Endometrial microvascular endothelial cells (primary cell): ENCODE measurements at regions not wholly inside any gene's neighbourhood (a gene's known extent, or its start where the extent isn't known, plus 50 kb on each side); places are given as distances from the start of the nearest gene placed in this dataset.
"Not testable (repeated sequence)": the region's sequence is repeated elsewhere in the genome, so short reads cannot be mapped to it uniquely, and the experiment has no call there.

Experiments
- in situ Hi-C: cut with HindIII; loops from 2 replicates; pipeline ENCODE4 v1.10.0; 2017; ENCODE audit warnings: low sequenced_read_pairs, low pct_unique_long_range_greater_than_20kb; ENCODE audit errors: inconsistent ontology term

DNA sequence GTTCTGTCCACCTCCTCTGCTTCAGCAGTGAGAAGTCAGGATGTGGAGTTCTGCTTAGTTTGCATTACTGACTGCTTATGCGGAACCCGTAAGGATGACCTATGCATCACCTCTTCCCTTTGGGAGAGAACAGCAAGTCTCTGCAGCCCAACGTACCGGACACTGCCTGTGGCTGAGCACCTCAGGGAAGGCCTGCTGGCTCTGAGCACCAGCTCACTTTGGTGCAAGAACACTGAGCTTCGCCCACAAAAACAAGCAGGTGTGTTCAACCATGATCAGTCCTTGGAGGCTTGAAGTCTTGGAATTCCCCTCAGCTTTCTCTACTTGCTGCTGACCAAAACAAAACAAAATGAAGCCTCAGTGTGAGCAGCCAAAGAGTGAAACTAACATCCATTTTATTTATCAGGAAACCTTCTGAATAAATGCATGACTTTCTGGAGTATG, 52.7 kb upstream of the NCK2 start:
- in situ Hi-C loops: no loop called here

GRCh38 chr2:105690566-105690965, 54.1 kb upstream of the NCK2 start:
- in situ Hi-C loops: no loop called here

DNA sequence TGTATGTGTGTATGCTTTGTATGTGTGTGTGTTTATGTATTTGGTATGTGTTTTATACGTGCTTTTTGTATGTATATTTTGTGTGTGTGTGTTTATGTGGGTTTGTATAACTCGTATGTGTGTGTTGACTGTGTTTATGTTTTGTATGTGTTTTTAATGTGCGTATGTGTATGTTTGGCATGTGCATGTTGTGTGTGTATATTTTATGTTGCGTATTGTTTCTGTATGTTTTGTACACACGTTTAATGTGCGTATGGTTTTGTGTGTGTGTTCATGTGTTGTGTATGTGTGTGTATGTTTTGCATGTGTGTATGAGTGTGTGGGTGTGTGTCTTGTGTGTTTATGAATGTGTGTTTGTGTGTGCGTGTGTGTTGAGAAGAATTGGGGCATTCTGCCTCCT, 55.2 kb upstream of the NCK2 start:
- in situ Hi-C loops: no loop called here

DNA sequence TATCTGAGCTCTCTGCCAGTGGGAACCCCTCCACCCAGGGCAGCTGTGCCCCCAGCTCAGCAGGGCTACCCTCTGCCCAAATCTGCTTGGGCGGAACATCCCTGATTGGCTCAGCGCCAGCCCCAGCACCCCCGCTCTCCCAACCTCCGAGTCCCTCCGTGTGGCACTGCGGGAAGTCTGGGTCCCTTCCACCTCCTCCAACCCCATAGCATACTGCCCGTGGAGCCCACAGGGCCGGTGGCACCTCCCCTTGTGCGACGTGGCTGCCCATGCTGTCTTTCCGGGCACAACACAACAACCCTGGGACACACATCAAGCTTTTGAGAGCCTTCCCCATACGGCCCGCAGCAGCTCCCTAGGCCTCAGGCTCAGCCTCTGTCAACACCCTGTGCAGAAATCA, 55.8 kb upstream of the NCK2 start:
- in situ Hi-C loops: no loop called here

DNA sequence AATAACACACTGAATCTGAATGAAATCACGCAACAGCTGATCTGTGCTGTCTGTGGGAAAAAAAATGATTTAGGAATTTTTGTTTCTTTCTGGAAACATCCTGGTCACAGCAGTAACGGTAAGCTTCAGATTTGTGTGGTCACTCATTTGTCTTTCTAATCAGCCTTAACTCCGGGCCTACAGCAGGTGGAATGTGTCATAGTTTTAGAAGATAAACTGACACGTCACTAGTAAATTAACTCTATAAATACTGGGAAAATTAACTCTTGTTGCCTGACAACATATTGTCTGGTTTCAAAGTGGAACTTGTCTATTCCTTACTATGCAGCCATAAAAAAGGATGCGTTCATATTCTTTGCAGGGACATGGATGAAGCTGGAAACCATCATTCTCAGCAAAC, 58.1 kb upstream of the NCK2 start:
- in situ Hi-C loops: no loop called here

GRCh38 chr2:105683011-105683492, 61.7 kb upstream of the NCK2 start:
- in situ Hi-C loops: no loop called here

DNA sequence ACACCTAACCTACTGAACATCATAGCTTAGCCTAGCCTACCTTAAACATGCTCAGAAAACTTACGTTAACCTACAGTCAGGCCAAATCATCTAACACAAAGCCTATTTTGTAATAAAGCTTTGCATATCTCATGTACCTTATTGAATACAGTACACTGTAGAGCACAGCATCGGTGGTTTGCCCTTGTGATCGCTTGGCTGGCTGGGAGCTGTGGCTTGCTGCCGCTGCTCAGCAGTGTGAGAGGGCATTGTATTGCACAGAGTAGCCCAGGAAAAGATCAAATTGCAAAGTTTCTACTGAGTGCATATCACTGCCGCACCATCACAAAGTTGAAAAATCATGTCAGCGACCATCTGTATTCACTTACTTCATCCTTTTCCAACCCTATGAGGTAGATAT, 62.3 kb upstream of the NCK2 start:
- in situ Hi-C loops: no loop called here

DNA sequence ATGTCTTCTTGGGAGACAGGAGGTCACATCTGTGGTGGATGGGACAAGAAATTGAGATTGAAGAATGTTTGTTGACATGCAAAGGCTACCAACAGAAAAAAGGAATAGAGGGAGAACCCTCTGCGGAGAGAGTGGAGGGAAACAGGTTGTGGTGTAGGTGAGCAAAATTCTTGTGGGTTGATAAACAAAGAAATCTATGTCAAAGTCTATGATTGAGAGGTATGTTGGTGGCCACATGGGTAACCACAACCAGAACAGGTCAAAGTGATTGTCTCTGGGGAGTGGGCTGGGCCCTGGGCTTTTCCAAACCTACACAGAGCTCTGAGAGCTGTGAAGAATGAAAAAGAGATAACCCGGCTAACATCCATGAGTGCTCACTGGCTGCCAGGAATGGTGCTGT, 62.8 kb upstream of the NCK2 start:
- in situ Hi-C loops: no loop called here

GRCh38 chr2:105680357-105680756, 64.4 kb upstream of the NCK2 start:
- in situ Hi-C loops: no loop called here

DNA sequence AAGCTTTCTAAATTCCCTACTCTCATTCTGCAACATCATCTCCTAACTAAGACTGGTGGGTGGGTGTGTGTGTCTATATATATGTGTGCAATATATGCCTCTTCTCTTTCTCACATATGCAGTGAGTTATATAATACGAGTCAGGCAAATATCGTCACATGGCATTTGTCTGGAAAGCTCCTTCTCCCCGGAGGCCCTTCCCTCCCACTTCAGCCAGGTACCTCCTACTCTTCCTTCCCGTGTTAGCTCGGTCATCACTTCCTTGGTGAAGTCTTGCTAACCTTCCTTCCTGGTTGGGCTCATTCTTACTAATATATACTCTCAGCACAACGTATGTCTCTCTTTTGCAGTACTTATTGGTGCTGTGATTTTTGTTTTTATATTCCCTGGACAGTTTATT, 66.4 kb upstream of the NCK2 start:
- in situ Hi-C loops: no loop called here

GRCh38 chr2:105677901-105678300, 66.8 kb upstream of the NCK2 start:
- in situ Hi-C loops: no loop called here

- in situ Hi-C loops: no loop called here
These were observed 68.9 kb upstream of the NCK2 start for GRCh38 chr2:105675841-105676240.

DNA sequence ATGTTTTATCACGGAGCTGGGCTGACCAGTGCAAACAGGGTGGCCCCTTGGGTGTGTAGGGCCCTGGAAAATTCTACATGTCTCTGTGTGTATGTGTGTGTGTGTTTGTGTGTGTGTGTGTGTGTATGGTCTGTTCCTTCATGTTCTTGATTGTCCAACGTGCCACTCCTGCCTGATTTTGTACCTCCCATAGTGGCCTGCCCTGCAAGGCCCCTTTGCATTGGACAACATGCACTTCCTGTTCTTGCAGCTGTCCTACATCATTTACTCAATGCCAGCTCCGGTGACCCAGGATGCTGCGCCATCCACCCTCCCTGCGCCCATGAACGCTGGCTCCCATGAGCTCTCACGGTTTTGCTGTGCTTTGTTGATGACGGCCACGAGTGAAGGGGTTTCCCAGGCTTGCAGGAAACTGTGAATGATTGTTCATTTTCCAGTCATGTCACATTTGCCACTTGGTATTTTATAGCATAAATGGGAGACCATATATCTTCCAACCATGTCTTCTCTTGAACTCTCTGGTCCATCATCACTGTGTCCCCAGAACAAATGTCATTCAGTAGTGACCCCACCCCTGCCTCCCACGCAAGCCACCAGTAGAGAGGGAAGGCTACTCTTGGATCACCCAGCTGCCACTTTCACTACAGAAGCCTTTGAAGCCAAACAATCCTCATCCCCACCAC, 69.7 kb upstream of the NCK2 start:
- in situ Hi-C loops: no loop called here

- in situ Hi-C loops: no loop called here
These were observed 70.3 kb upstream of the NCK2 start for GRCh38 chr2:105674401-105674800.

DNA sequence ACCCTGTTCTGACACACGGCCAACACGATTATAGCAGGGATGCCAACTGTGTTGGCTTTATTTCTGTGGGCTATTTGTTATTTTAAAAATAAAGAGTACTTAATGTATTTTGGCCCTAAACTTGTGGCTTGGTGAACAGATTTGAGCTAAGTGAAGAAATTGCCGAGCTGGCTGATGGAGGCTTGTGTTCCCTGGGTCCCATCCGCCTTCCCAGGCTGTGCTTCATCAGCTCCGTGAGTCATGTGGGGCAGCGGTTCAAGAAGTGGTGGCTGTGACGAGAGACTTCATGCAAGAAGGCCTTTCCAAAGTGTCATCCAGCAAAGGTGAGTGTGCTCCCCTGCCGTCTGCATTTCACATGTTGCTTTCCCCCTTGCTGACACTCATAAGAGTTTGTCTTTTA, 73.6 kb upstream of the NCK2 start:
- in situ Hi-C loops: no loop called here

GRCh38 chr2:105669384-105669891, 75.3 kb upstream of the NCK2 start:
- in situ Hi-C loops: no loop called here

DNA sequence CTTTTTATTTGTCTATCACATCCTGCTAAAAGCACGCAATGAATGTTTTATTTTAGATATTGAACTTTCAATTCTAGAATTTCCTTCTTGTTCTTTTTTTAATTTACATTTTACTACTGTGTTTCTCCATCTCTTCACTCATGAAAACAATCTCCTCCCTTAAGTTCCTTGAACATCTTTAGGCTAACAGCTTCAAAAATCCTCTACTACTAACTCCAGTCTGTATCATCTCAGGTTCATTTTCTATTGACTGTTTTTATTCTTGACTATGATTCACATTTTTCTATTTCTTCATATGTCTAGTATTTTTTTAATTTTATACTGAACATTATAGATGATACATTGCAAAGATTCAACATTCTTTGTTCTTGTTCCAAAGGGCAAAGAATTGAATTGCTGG, 79.2 kb upstream of the NCK2 start:
- in situ Hi-C loops: no loop called here

DNA sequence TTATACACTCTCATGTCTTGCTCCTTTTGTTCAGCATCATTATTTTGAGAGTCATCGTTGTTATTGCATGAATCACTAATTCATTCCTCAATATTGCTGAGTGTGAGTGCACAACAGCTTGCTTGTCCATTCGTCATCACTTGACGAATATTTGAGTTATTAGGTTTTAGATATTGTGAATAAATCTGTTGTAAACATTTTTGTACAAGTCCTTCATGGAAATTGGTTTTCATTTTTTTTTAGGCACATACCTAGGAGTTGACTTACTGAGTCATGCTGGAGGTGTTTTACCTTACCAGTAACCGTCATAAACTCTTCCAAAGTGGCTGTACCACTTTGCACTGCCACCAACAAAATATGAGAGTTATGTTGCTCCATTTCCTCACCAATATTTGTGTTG, 84.2 kb upstream of the NCK2 start:
- in situ Hi-C loops: no loop called here

DNA sequence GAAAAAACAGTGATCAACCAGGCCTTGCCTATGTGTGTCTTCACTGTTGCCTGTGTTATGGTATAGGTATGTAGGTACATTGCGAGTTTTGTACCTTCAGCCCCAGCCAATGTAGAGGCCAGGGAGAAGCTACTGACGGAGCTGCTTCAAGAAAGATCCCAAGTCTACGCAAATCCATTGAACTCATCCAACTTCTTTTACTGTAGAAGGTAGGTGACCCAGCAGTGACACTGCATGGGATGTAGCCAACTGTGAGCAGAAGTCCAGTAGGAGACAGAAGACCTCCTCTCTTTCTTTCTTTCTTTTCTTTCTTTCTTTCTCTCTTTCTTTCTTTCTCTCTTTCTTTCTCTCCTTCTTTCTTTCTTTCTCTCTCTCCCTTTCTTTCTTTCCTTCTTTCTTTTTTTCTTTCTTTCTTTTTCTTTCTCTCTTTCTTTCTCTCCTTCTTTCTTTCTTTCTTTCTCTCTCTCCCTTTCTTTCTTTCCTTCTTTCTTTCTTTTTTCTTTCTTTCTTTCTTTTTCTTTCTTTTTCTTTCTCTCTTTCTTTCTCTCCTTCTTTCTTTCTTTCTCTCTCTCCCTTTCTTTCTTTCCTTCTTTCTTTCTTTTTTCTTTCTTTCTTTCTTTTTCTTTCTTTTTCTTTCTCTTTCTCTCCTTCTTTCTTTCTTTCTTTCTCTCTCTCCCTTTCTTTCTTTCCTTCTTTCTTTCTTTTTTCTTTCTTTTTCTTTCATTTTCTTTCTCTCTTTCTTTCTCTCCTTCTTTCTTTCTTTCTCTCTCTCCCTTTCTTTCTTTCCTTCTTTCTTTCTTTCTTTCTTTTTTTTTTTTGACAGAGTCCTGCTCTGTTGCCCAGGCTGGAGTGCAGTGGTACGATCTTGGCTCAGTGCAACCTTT, 88.7 kb upstream of the NCK2 start:
- in situ Hi-C loops: not testable (repeated sequence)

DNA sequence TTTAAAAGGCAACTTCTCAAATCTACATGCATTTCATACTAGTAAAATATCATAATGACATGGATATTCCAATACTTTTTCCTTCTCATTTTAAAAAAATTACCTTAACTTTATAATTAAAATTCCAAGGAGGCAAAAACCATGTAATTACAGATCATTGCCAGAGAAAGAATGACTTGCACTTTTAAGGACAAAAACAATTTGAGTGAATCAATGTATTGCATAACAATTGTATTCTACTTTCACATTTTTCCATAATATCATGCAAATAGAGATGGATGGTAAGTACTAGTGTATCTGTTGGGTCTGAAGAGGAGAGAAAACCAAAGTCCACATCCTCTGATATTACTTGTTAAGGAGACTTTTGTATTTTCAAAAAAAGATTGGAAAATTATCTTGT, 89.5 kb upstream of the NCK2 start:
- in situ Hi-C loops: no loop called here
